HCT116 (cell line): ENCODE measurements at regions not wholly inside any gene's neighbourhood (a gene's known extent, or its start where the extent isn't known, plus 50 kb on each side); places are given as distances from the start of the nearest gene placed in this dataset.

Source experiments
- ATAC-seq: fragments of 200-7000 bp; cut with Tn5 transposase; 2 replicates; pipeline ENCODE4 v1.9.1; 2020; ENCODE audit warnings: mild to moderate bottlenecking, moderate library complexity
- BruUV-seq: library from RNA; stranded (reverse); fragments of 400-500 nt; replicated peaks from 2 replicates; lab custom pipeline; 2021; lab: Mats Ljungman, UMichigan
- CTCF ChIA-PET: fragments of 300-600 bp; sonication (Branson Sonifier 250); formaldehyde crosslinking; loops from one replicate; lab custom pipeline; 2021; ENCODE audit warnings: antibody characterized with exemption; lab: Charles Lee
- POLR2A ChIA-PET: fragments of 300-600, 350-600 bp; sonication (Branson Sonifier 250); formaldehyde crosslinking; loops from one replicate; lab custom pipeline; 2021; ENCODE audit warnings: antibody characterized with exemption; lab: Charles Lee
- RAD21 ChIA-PET, 2 experiments: fragments of 300-600 bp; sonication (Branson Sonifier 250); formaldehyde crosslinking; loops; one replicate each; lab custom pipeline; 2023; ENCODE audit warnings: low total read pairs in 2 of 2; ENCODE audit not compliant: uncharacterized antibody in 2 of 2, unreplicated experiment in 2 of 2, low non-redundant PET in 1 of 2; lab: Charles Lee
- DNase-seq: peaks from one replicate; pipeline ENCODE4 v3.0.0-alpha.2; 2010; ENCODE audit warnings: low read depth, low spot score
- H2AFZ ChIP-seq: fragments of 200-600 bp; shearing (Covaris generic), sonication (generic); 2 replicates; pipeline ENCODE4 v1.6.1; 2017; ENCODE audit warnings: low read depth, mixed run types, mixed read lengths, antibody characterized with exemption, low read length; ENCODE audit not compliant: poor library complexity, severe bottlenecking
- H3K27ac ChIP-seq: 2 replicates; pipeline ENCODE4 v1.5.1; 2012; ENCODE audit warnings: low read depth, low read length
- H3K27me3 ChIP-seq: fragments of 200-600 bp; sonication (generic); 2 replicates; pipeline ENCODE4 v1.6.1; 2016; ENCODE audit warnings: mixed run types, low read length, mixed read lengths; ENCODE audit not compliant: insufficient read depth
- H3K36me3 ChIP-seq, 2 experiments: fragments of 200-500 bp in 1 of 2; fragments of 200-600 bp in 1 of 2; sonication (Bioruptor generic) in 1 of 2; sonication (generic) in 1 of 2; 2 replicates each; pipeline versions ENCODE4 v1.5.1 to v1.6.1; 2014 to 2016; ENCODE audit warnings: low read length in 2 of 2, inconsistent platforms in 1 of 2, mixed read lengths in 1 of 2, mixed run types in 1 of 2; ENCODE audit not compliant: insufficient read depth in 2 of 2, control insufficient read depth in 1 of 2
- H3K4me1 ChIP-seq, 2 experiments: fragments of 200-600 bp in 1 of 2; sonication (generic) in 1 of 2; 2 replicates each; pipeline versions ENCODE4 v1.5.1 to v1.6.1; 2012 to 2017; ENCODE audit warnings: low read length in 2 of 2, inconsistent platforms in 1 of 2, mild to moderate bottlenecking in 1 of 2, mixed read lengths in 1 of 2, mixed run types in 1 of 2, moderate library complexity in 1 of 2; ENCODE audit not compliant: insufficient read depth in 2 of 2, control insufficient read depth in 1 of 2
- H3K4me2 ChIP-seq: fragments of 200-600 bp; sonication (generic); 2 replicates; pipeline ENCODE4 v1.6.1; 2017; ENCODE audit warnings: mixed run types, low read length, mixed read lengths
- H3K4me3 ChIP-seq, 2 experiments: fragments of 200-600 bp in 1 of 2; sonication (generic) in 1 of 2; replicated peaks in 1 of 2; 2 replicates each; pipeline ENCODE4 v1.5.1; 2011 to 2016; ENCODE audit warnings: low read length in 2 of 2, control low read depth in 1 of 2, low read depth in 1 of 2, mild to moderate bottlenecking in 1 of 2, mixed read lengths in 1 of 2, mixed run types in 1 of 2
- H3K79me2 ChIP-seq: fragments of 200-600 bp; sonication (generic); 2 replicates; pipeline ENCODE4 v1.6.1; 2017; ENCODE audit warnings: mild to moderate bottlenecking, mixed run types, low read length, moderate library complexity, mixed read lengths; ENCODE audit not compliant: insufficient read depth
- H3K9ac ChIP-seq: fragments of 200-600 bp; sonication (generic); 2 replicates; pipeline ENCODE4 v1.6.1; 2016; ENCODE audit warnings: low read length, mixed read lengths
- H3K9me2 ChIP-seq: fragments of 200-600 bp; sonication (generic), shearing (Covaris generic); 2 replicates; pipeline ENCODE4 v1.6.1; 2017; ENCODE audit warnings: mixed run types, mild to moderate bottlenecking, moderate library complexity; ENCODE audit not compliant: insufficient read depth
- H3K9me3 ChIP-seq, 2 experiments: fragments of 200-500 bp in 1 of 2; fragments of 200-600 bp in 1 of 2; sonication (Bioruptor generic) in 1 of 2; sonication (generic) in 1 of 2; 2 replicates each; pipeline ENCODE4 v1.6.1; 2014 to 2017; ENCODE audit warnings: low read length in 2 of 2, mixed read lengths in 2 of 2, inconsistent platforms in 1 of 2, low read depth in 1 of 2, mild to moderate bottlenecking in 1 of 2, mixed run types in 1 of 2, moderate library complexity in 1 of 2; ENCODE audit not compliant: control insufficient read depth in 1 of 2, insufficient read depth in 1 of 2
- H4K20me1 ChIP-seq: fragments of 200-600 bp; sonication (generic), shearing (Covaris generic); 2 replicates; pipeline ENCODE4 v1.6.1; 2017; ENCODE audit warnings: mixed run types, mild to moderate bottlenecking, moderate library complexity; ENCODE audit not compliant: insufficient read depth
- CEBPB ChIP-seq: IDR thresholded peaks from 2 replicates; pipeline ENCODE4 v1.6.1; 2012; ENCODE audit warnings: low read depth
- EGR1 ChIP-seq: IDR thresholded peaks from 2 replicates; pipeline ENCODE4 v1.6.1; 2012; ENCODE audit warnings: low read depth
- ELF1 ChIP-seq: IDR thresholded peaks from 2 replicates; pipeline ENCODE4 v1.6.1; 2012; ENCODE audit warnings: low read depth, borderline replicate concordance
- EZH2phosphoT487 ChIP-seq: fragments of 200-600 bp; IDR thresholded peaks from 2 replicates; pipeline ENCODE4 v1.6.1; 2018; ENCODE audit warnings: antibody characterized with exemption, borderline replicate concordance
- FOSL1 ChIP-seq: IDR thresholded peaks from 2 replicates; pipeline ENCODE4 v1.6.1; 2012; ENCODE audit warnings: low read depth
- JUND ChIP-seq: IDR thresholded peaks from 2 replicates; pipeline ENCODE4 v1.6.1; 2012
- POLR2AphosphoS5 ChIP-seq: IDR thresholded peaks from 2 replicates; pipeline ENCODE4 v1.6.1; 2011; ENCODE audit warnings: mild to moderate bottlenecking, low read depth, low read length, moderate library complexity
- RAD21 ChIP-seq: IDR thresholded peaks from 2 replicates; pipeline ENCODE4 v1.6.1; 2012; ENCODE audit warnings: low read depth, mild to moderate bottlenecking
- SIN3A ChIP-seq: IDR thresholded peaks from 2 replicates; pipeline ENCODE4 v1.6.1; 2012; ENCODE audit warnings: low read depth
- SRF ChIP-seq: IDR thresholded peaks from 2 replicates; pipeline ENCODE4 v1.6.1; 2012; ENCODE audit warnings: low read depth
- YY1 ChIP-seq: IDR thresholded peaks from 2 replicates; pipeline ENCODE4 v1.6.1; 2011; ENCODE audit warnings: low read length, low read depth, moderate library complexity, mild to moderate bottlenecking; ENCODE audit not compliant: insufficient replicate concordance; ENCODE audit errors: extremely low read depth
- ZFX ChIP-seq: fragments of 450-650 bp; IDR thresholded peaks from 2 replicates; pipeline ENCODE4 v1.6.1; 2017
- ZNF274 ChIP-seq: fragments of 200-500 bp; sonication (Bioruptor generic); IDR thresholded peaks from 2 replicates; pipeline ENCODE4 v1.6.1; 2014; ENCODE audit warnings: mild to moderate bottlenecking, low read depth, low read length, inconsistent platforms
- intact Hi-C: fragments of 100-400 bp; cut with micrococcal nuclease; formaldehyde crosslinking; loops from 2 replicates; pipeline ENCODE4 v1.10.0; 2022
- TF ChIP-seq, protein P1 (sequence below): IDR thresholded peaks from 2 replicates; pipeline ENCODE4 v1.6.1; 2012
- TF ChIP-seq, protein P2 (sequence below): IDR thresholded peaks from 2 replicates; pipeline ENCODE4 v1.6.1; 2012
- TF ChIP-seq, protein P3 (sequence below): IDR thresholded peaks from 2 replicates; pipeline ENCODE4 v1.6.1; 2011; ENCODE audit warnings: mild to moderate bottlenecking, low read length, moderate library complexity; ENCODE audit not compliant: insufficient replicate concordance; ENCODE audit errors: extremely low read depth

DNA sequence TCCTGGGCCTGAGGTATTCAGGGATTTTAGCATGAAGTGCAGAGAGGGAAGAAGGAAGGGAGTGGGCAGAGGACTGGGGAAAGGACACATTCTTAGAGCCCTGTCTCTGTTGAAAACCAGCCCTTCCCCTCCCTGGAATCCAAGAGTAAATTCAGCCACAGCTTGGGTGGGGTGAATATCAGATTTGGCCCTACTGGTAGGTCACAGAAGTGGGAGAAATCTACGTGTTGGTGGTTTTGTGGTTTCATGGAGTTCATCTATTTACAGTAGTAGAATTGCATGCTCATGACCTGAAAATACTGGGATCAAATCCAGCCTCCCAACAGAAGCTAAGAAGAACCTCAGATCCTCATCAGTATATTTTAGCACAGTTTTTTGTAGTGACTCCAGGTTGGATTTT lies 404.4 kb downstream of the BMP2 start:
- Histone ChIP-seq H3K79me2 (no peaks in the 10 kb centered on the region), H3K27me3 (no peaks in the 10 kb centered on the region), H3K36me3 (no peaks in the 10 kb centered on the region), H3K4me3 (no peak overlapping the region), H4K20me1 (no peaks in the 10 kb centered on the region), H3K4me2 (no peak overlapping the region), H3K27ac (no peak overlapping the region), H3K9me3 (peaks cover 0 to 7% of the 10 kb centered on the region in 2 experiments; a peak in 1 of 4 replicates), H3K9ac (no peak overlapping the region), H3K9me2 (no peaks in the 10 kb centered on the region), H2AFZ (no peak overlapping the region), H3K4me1 (no peaks in the 10 kb centered on the region)
- DNase-seq (no peak), ATAC-seq (no peak)
- TF ChIP-seq YY1 (no peak), SIN3A (no peak), EZH2phosphoT487 (no peak), SRF (no peak), CEBPB (no peak), POLR2AphosphoS5 (no peak), ELF1 (no peak), JUND (no peak), RAD21 (no peak), ZNF274 (no peak)
- TF ChIP-seq, protein P1, sequence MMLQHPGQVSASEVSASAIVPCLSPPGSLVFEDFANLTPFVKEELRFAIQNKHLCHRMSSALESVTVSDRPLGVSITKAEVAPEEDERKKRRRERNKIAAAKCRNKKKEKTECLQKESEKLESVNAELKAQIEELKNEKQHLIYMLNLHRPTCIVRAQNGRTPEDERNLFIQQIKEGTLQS, result no peak
- TF ChIP-seq, protein P2, sequence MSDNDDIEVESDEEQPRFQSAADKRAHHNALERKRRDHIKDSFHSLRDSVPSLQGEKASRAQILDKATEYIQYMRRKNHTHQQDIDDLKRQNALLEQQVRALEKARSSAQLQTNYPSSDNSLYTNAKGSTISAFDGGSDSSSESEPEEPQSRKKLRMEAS, result no peak
- intact Hi-C loops, result no loop called here
- ChIA-PET POLR2A (no interaction called here), CTCF (interaction anchor here (0.7 kb wide), 1 partner anchor 11 kb away, joined by 3 read pairs; no protein-coding TSS in a partner anchor), RAD21 (no interaction called here)
- BruUV-seq, result no TSS peak

DNA sequence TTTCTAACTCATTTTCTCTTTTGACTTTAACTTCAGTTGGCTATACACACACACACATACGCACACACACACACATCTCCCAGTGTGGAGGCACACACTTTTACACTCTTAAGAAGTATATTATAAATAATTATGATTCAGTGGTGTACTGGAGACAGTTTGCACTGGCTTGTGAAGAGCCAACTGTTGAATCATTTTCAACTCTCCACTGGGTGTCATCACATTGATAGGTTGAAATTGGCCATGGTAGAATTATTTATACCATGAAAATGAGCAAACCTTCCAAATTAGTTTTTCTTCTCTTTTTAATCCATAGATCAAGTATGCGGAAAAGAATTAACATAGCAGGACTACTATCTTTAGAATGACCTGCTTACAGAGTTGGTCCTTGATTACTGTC lies 407.1 kb downstream of the BMP2 start:
- TF ChIP-seq YY1 (no peak), FOSL1 (no peak), JUND (no peak), SIN3A (no peak), POLR2AphosphoS5 (no peak), EGR1 (no peak), ZFX (no peak)
- TF ChIP-seq, protein P3, sequence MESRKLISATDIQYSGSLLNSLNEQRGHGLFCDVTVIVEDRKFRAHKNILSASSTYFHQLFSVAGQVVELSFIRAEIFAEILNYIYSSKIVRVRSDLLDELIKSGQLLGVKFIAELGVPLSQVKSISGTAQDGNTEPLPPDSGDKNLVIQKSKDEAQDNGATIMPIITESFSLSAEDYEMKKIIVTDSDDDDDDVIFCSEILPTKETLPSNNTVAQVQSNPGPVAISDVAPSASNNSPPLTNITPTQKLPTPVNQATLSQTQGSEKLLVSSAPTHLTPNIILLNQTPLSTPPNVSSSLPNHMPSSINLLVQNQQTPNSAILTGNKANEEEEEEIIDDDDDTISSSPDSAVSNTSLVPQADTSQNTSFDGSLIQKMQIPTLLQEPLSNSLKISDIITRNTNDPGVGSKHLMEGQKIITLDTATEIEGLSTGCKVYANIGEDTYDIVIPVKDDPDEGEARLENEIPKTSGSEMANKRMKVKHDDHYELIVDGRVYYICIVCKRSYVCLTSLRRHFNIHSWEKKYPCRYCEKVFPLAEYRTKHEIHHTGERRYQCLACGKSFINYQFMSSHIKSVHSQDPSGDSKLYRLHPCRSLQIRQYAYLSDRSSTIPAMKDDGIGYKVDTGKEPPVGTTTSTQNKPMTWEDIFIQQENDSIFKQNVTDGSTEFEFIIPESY, result no peak
- POLR2A ChIA-PET, result no interaction called here
- CTCF ChIA-PET, result interaction anchor here (1.0 kb wide), 2 partner anchors 13 to 752 kb away, joined by 3 to 5 read pairs; no protein-coding TSS in a partner anchor

More for the DNA sequence above, 407.1 kb downstream of the BMP2 start:
- intact Hi-C loops, result no loop called here
- Histone ChIP-seq H3K27ac (no peak overlapping the region), H3K9ac (no peak overlapping the region), H3K27me3 (no peaks in the 10 kb centered on the region), H3K9me3 (peaks cover 0 to 12% of the 10 kb centered on the region in 2 experiments; a peak in 1 of 4 replicates), H2AFZ (no peak overlapping the region), H3K9me2 (no peaks in the 10 kb centered on the region), H4K20me1 (no peaks in the 10 kb centered on the region), H3K79me2 (no peaks in the 10 kb centered on the region), H3K4me1 (no peaks in the 10 kb centered on the region), H3K4me3 (no peak overlapping the region), H3K4me2 (no peak overlapping the region), H3K36me3 (no peaks in the 10 kb centered on the region)
- no peak for DNase-seq
- BruUV-seq, result no TSS peak
- RAD21 ChIA-PET, result no interaction called here
- ATAC-seq, result no peak
